A673 (cell line): ENCODE measurements at regions not wholly inside any gene's neighbourhood (a gene's known extent, or its start where the extent isn't known, plus 50 kb on each side); places are given as distances from the start of the nearest gene placed in this dataset.

Source experiments
- EZH2 ChIP-seq: fragments of 200-600 bp; sonication (generic); IDR thresholded peaks from 2 replicates; pipeline ENCODE4 v1.6.1; 2017; ENCODE audit warnings: borderline replicate concordance, low read depth, mild to moderate bottlenecking, mixed read lengths, antibody characterized with exemption, low read length; ENCODE audit not compliant: poor library complexity, severe bottlenecking
- TF ChIP-seq, protein P1 (sequence below): fragments of 300-800, 200-600 bp; sonication (generic); conservative IDR thresholded peaks from 2 replicates; pipeline ENCODE4 v1.5.1; 2017; ENCODE audit warnings: low read depth, mild to moderate bottlenecking, antibody characterized with exemption, low read length, moderate library complexity, mixed read lengths

DNA sequence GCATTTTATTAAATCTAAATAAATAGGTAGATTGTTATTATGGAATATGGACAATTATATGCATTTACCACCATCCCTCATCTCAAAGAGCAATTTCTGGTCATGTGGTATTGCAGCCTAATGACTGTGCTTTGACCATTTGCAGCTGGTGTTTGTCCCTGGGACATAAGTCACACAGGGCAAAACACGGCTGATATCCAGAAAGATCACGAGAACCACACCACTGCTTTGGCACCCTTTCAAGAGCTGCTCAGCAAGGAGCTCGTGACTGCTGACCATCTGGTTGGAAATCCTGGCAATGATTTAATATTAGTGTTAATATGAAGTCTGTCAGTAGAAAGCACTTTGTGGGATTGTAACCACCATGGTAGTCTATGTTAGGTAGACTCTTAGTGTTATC is 545.0 kb downstream of the GBA3 start:
- TF ChIP-seq, protein P1, sequence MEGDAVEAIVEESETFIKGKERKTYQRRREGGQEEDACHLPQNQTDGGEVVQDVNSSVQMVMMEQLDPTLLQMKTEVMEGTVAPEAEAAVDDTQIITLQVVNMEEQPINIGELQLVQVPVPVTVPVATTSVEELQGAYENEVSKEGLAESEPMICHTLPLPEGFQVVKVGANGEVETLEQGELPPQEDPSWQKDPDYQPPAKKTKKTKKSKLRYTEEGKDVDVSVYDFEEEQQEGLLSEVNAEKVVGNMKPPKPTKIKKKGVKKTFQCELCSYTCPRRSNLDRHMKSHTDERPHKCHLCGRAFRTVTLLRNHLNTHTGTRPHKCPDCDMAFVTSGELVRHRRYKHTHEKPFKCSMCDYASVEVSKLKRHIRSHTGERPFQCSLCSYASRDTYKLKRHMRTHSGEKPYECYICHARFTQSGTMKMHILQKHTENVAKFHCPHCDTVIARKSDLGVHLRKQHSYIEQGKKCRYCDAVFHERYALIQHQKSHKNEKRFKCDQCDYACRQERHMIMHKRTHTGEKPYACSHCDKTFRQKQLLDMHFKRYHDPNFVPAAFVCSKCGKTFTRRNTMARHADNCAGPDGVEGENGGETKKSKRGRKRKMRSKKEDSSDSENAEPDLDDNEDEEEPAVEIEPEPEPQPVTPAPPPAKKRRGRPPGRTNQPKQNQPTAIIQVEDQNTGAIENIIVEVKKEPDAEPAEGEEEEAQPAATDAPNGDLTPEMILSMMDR, result no peak
- no peak for TF ChIP-seq EZH2
